OCI-LY3 (cell line): ENCODE measurements at regions not wholly inside any gene's neighbourhood (a gene's known extent, or its start where the extent isn't known, plus 50 kb on each side); places are given as distances from the start of the nearest gene placed in this dataset.

Experiments used
- H2AFZ ChIP-seq: fragments of 200-600, 300-600 bp; shearing (Covaris generic); 2 replicates; pipeline ENCODE4 v1.6.0; 2014; ENCODE audit warnings: antibody characterized with exemption, low read depth, low read length
- H3K27ac ChIP-seq: fragments of 200-600, 300-600 bp; sonication (generic); 2 replicates; pipeline ENCODE4 v1.5.1; 2014; ENCODE audit warnings: mild to moderate bottlenecking, low read length, moderate library complexity, mixed read lengths
- H3K27me3 ChIP-seq: fragments of 200-600, 300-600 bp; sonication (generic); 2 replicates; pipeline ENCODE4 v1.6.1; 2014; ENCODE audit warnings: low read depth, low read length, mixed read lengths
- H3K36me3 ChIP-seq: fragments of 200-600, 300-600 bp; sonication (generic); replicated peaks from 2 replicates; pipeline ENCODE3; 2014; ENCODE audit warnings: low read depth, low read length, mixed read lengths
- H3K4me1 ChIP-seq: fragments of 300-600, 200-600 bp; sonication (generic); 2 replicates; pipeline ENCODE4 v1.6.1; 2014; ENCODE audit warnings: low read length, mixed read lengths
- H3K4me2 ChIP-seq: fragments of 200-600, 300-600 bp; sonication (generic); 2 replicates; pipeline ENCODE4 v1.6.1; 2014; ENCODE audit warnings: low read length, mixed read lengths
- H3K4me3 ChIP-seq: fragments of 300-600, 200-600 bp; sonication (generic); 2 replicates; pipeline ENCODE4 v1.5.1; 2014; ENCODE audit warnings: antibody characterized with exemption, mild to moderate bottlenecking, low read length, moderate library complexity
- H3K79me2 ChIP-seq: fragments of 300-600, 200-600 bp; shearing (Covaris generic); 2 replicates; pipeline ENCODE4 v1.6.1; 2014; ENCODE audit warnings: mild to moderate bottlenecking, low read length, mixed read lengths
- H3K9ac ChIP-seq: fragments of 300-600, 200-600 bp; shearing (Covaris generic); 2 replicates; pipeline ENCODE4 v1.6.0; 2014; ENCODE audit warnings: mild to moderate bottlenecking, low read length, moderate library complexity
- H3K9me3 ChIP-seq: fragments of 200-600, 300-600 bp; shearing (Covaris generic); 2 replicates; pipeline ENCODE4 v1.6.1; 2014; ENCODE audit warnings: low read length, mixed read lengths; ENCODE audit not compliant: insufficient read depth
- H4K20me1 ChIP-seq: fragments of 200-600, 300-600 bp; sonication (generic); 2 replicates; pipeline ENCODE4 v1.6.1; 2016; ENCODE audit warnings: low read length, mixed read lengths; ENCODE audit not compliant: insufficient read depth
- CTCF ChIP-seq: fragments of 200-600, 300-600 bp; sonication (generic); IDR thresholded peaks from 2 replicates; pipeline ENCODE4 v1.5.1; 2014; ENCODE audit warnings: antibody characterized with exemption, low read length, low read depth
- EZH2phosphoT487 ChIP-seq: fragments of 200-600 bp; shearing (Covaris generic); IDR thresholded peaks from 2 replicates; pipeline ENCODE4 v1.6.1; 2018; ENCODE audit warnings: antibody characterized with exemption, mixed run types, low read depth

- no peaks in the 10 kb centered on the region for H3K27me3 ChIP-seq
Measured at GRCh38 chr16:63200940-63201339, 1164.7 kb upstream of the CDH8 start.

GRCh38 chr16:63195336-63195735 lies 1159.1 kb upstream of the CDH8 start:
- H3K9me3 ChIP-seq, result no peaks in the 10 kb centered on the region
- no peaks in the 10 kb centered on the region for H3K79me2 ChIP-seq
- TF ChIP-seq EZH2phosphoT487, result no peak
- H3K4me3 ChIP-seq, result no peak overlapping the region
- no peaks in the 10 kb centered on the region for H3K36me3 ChIP-seq
- H2AFZ ChIP-seq, result no peak overlapping the region
- H3K4me2 ChIP-seq, result no peak overlapping the region
- no peaks in the 10 kb centered on the region for H3K4me1 ChIP-seq
- no peak overlapping the region for H3K27ac ChIP-seq
- H3K27me3 ChIP-seq, result no peaks in the 10 kb centered on the region
- no peaks in the 10 kb centered on the region for H4K20me1 ChIP-seq
- H3K9ac ChIP-seq, result no peak overlapping the region

More at GRCh38 chr16:63200940-63201339, 1164.7 kb upstream of the CDH8 start:
- H3K9ac ChIP-seq, result no peak overlapping the region
- no peaks in the 10 kb centered on the region for H3K79me2 ChIP-seq
- H2AFZ ChIP-seq, result no peak overlapping the region
- no peak overlapping the region for H3K4me3 ChIP-seq
- no peaks in the 10 kb centered on the region for H4K20me1 ChIP-seq
- TF ChIP-seq EZH2phosphoT487, result no peak
- TF ChIP-seq CTCF, result no peak
- H3K27ac ChIP-seq, result no peak overlapping the region
- no peak overlapping the region for H3K4me2 ChIP-seq
- no peaks in the 10 kb centered on the region for H3K4me1 ChIP-seq
- H3K36me3 ChIP-seq, result no peaks in the 10 kb centered on the region
- H3K9me3 ChIP-seq, result no peaks in the 10 kb centered on the region

- H3K9me3 ChIP-seq, result no peaks in the 10 kb centered on the region
- H3K27me3 ChIP-seq, result no peaks in the 10 kb centered on the region
- no peak overlapping the region for H3K4me2 ChIP-seq
- H4K20me1 ChIP-seq, result no peaks in the 10 kb centered on the region
- H3K9ac ChIP-seq, result no peak overlapping the region
- H3K36me3 ChIP-seq, result no peaks in the 10 kb centered on the region
- H3K4me1 ChIP-seq, result no peaks in the 10 kb centered on the region
- TF ChIP-seq EZH2phosphoT487, result no peak
- TF ChIP-seq CTCF, result no peak
- no peaks in the 10 kb centered on the region for H3K79me2 ChIP-seq
- H2AFZ ChIP-seq, result no peak overlapping the region
- H3K27ac ChIP-seq, result no peak overlapping the region
- no peak overlapping the region for H3K4me3 ChIP-seq
Measured at GRCh38 chr16:63192980-63193379, 1156.7 kb upstream of the CDH8 start.

GRCh38 chr16:63188086-63188771 lies 1152.0 kb upstream of the CDH8 start:
- no peaks in the 10 kb centered on the region for H3K79me2 ChIP-seq
- H3K4me2 ChIP-seq, result no peak overlapping the region
- no peak overlapping the region for H3K4me3 ChIP-seq
- H3K27ac ChIP-seq, result no peak overlapping the region
- no peak overlapping the region for H2AFZ ChIP-seq
- H4K20me1 ChIP-seq, result no peaks in the 10 kb centered on the region
- no peaks in the 10 kb centered on the region for H3K4me1 ChIP-seq
- no peak overlapping the region for H3K9ac ChIP-seq
- TF ChIP-seq CTCF (no peak), EZH2phosphoT487 (no peak)
- no peaks in the 10 kb centered on the region for H3K36me3 ChIP-seq
- no peaks in the 10 kb centered on the region for H3K9me3 ChIP-seq
- H3K27me3 ChIP-seq, result no peaks in the 10 kb centered on the region
